ENCODE measurements at regions not wholly inside any gene's neighbourhood (a gene's known extent, or its start where the extent isn't known, plus 50 kb on each side); places are given as distances from the start of the nearest gene placed in this dataset.

DNA sequence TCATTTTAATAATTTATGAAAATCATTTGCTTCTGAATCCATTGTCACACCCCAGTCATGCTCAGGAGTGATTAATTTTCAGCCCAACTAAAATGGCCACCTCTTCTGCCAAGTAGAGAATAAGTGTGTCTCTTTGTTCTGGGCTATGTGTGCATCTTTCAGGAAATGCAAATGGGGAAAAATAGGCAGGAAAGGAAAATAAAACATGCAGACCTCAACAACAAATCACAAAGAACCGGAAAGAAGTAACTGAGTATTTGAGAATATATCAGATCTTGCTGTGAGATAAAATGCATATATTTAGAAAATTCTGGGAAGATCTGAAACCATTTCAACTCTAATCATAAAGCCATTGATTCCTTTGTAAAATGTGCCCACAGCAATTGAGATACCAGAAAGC is 763.9 kb downstream of the GALC start:
- DNase-seq = no peak

DNA sequence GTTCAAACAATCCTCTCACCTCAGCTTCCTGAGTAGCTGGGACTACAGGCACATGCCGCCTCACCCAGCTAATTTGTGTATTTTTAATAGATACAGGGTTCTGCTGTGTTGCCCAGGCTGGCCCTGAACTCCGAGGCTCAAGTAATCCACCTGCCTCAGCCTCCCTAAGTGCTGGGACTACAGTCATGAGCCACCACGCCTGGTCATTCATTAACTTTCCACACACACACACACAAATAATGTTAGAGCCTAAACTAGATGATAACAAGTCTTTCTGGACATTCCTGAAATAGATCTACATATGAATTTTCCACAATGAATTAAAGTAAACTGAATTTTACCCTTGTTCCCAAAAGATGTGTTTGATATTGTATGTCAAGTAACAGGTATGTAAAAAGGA is 776.0 kb downstream of the GALC start:
- DNase-seq = no peak

DNA sequence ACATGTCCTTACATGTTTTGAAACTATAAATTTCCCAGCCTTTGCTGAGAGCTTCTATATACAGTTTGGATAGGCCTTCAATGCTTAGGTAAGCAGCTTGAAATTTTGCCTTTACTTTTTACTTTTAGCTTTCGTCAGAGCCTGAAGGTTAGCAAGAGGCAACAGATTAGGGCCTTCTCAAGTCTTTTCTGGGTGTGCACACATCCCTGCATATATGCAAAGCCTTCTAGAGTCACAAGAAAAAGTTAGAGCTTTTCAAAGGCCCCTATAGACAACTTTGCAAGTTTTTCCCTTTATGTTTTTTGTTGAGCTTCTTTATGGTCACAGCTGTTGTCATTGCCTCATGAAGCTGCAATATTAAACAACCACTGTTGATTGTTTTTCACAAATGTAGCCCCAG is 778.4 kb downstream of the GALC start:
- no peak for DNase-seq

DNA sequence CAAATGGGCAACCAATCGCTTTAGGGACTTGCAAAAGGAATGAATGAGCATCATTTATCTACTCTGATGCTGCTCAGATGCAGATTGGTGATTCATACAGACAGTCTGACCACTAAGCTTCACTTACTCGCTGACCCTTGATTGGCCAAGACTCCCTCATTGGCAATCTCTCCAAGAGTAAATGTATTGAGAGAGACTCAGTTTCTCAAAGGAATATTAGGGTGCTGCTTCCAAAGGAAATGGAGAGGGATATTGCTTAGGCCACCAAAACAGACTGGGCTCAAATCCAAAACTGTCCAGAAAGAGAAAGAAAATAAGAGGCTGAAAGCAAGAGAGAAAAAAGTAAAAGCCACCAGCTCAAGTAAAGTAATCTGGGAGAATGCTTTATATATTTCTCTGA is 785.2 kb downstream of the GALC start:
- DNase-seq = no peak

DNA sequence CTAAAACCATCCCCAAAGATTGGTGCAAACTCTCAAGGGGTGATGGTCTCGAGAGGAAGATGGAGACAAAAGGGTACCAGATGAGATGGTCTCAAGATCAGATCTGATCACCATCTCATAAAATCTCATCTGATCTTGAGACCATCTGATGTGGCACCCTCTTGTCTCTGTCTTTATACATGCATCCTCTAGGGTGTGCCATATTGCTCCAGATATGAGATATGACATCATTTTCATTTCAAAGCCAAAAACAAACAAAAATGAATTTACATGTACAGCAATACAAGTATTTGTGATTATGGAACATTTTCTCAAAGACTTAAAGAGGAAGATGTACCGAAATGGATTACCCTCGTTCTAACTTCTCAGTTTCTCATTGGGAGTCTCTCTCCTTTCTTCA is 787.2 kb downstream of the GALC start:
- DNase-seq = no peak

DNA sequence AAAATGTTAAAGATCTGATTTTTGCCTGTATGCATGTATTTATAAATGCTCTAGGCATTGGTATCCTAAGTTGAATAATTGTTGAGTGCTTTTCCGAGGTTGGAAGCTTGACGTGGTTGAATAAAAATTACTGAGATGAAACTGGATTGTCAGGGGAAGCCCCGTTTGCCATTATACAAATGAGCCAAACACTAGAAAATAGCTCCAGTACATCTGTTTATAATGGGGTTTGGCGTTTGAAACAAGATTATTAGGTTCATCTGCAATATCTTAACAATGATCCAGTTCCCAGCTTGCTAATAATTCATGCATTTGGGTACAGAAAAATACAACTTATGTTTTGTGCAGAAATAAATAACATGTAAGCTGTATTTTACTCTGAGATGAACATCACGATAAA is 789.6 kb downstream of the GALC start:
- DNase-seq = no peak

DNA sequence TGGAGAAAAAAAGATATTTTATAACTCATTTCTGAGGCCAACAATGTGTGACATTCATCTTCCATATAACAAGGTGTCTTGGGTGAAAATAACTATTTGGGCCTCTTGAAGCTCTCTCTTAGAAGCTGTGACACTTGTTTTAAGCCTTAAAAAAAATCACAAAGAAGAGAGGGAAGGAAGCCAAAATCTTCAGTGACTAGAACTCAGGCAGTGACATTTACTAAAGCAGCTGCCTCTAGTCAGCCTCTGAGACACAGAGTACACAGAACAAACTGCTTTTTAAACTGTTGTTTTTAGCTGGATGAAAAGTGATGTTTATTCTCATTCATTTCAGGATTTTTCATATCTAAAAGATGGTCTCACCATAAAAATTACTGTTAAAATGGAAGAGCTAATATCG is 793.6 kb downstream of the GALC start:
- no peak for DNase-seq

DNA sequence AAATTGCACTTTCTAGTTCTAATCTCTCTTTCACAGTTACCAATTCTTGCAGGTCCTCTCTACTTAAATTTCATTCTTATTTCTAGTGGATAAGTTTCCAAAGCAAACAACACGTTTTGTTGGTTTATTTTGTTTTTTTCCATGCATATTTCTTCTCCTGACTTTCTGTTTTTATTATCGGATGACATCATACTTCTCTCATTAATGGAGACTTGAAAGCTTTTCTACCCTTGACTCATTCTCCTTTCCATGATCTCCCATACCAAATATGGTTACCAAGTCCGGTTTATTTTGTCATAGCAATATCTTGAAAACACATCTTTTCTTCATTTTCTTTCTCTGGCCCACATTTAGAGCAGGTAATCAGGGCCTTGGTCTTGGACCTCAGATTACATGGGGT is 796.5 kb downstream of the GALC start:
- no peak for DNase-seq

DNA sequence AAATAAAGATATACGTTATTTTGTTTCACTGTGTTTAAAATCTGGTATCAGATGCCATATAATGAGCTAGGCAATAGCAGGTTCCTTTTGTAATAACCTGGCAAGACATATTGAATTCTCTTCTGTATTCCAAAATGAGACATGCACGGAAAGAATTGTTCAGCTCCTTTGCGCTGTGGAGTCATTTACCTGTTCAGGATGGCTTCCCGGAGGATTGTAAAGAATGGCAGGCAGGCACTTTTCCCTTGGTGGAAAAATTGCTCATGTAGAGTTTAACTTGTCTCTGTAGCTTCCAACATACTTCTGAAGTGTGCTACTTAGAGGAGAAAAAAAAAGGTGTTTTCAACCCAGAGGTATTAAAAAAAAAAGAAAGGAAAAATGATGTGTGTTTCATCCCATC is 805.2 kb downstream of the GALC start:
- no peak for DNase-seq

DNA sequence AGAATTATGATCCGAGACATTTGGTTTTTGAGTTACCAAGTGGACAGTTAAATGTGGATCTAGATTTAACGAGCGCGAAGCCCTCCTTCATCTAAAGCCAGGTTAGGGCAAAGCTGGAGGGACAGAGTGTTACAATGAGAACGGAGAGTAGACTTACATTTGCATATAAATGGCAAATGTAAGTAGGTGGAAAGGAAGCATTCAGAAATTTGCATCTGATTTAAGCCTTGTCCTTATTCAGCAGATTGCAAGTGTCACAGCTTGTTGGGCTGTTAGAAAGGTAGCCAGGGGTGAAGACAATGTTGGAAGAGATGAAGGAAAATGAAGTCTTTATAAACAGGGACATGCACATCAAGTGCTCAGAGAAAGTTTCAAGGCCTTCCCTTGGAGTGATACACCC is 806.2 kb downstream of the GALC start:
- DNase-seq = no peak

DNA sequence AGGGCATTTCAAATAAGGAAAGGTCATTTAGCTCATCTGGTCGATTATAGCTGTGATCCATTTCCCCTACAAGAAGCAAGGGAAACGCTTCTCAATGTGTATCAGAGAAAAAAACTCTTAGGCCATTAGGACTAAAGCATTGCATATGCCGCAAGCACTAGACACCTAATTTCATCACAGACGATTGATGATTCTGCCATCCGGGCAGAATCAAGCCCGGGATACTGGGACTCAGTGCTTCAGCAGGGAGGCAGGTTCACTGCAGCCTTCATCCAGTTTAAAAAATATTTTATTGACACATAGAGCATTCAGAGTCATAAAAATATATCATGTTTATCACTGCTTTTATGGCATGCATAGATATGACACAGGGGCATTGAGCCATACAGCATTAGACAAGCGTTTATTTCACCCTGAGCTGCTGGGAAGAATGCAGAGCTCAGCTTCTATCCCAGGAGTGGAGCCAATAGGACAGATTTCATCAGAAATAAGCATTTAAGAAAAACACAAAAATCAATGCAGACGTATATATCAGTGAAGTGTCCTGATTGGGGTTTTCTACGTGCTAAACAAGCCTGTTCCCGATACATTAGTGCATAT is 806.9 kb downstream of the GALC start:
- no peak for DNase-seq

DNA sequence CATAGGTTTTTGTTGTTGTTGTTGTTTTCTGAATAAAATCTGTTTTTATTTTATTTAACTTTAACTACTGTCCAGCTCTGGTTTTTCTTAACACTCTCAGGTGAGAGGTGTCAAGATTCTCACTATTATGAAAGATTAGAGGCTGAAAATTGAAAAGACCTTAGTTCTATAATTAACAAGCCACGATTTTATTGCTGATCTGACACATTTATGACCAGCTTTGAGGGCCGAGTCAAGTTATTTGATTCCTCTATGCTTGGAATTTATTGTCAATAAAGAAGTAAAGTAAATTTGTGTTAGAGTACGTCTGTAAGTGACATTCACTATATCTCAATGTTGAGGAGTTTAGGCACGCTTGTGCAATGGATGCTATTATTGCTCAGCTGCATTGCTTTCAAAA is 808.8 kb downstream of the GALC start:
- DNase-seq = no peak

DNA sequence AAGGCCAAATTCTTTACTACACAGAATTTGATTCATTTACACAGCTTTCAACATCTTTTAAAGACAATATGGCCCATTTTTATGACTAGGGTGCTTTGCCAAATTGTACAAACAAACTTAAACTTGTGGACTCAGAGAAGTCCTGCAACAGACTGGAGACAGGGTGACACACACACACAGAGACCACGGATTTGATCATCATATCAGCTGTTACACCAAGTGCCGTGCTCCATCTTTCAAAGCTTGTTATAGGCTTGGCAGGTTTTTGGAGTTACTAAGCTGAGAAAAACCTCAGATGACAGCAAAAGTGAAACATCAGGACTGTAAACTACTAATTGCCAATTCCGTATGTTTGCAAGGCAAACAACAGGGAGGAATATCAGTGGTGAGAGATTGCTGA is 811.7 kb downstream of the GALC start:
- no peak for DNase-seq

DNA sequence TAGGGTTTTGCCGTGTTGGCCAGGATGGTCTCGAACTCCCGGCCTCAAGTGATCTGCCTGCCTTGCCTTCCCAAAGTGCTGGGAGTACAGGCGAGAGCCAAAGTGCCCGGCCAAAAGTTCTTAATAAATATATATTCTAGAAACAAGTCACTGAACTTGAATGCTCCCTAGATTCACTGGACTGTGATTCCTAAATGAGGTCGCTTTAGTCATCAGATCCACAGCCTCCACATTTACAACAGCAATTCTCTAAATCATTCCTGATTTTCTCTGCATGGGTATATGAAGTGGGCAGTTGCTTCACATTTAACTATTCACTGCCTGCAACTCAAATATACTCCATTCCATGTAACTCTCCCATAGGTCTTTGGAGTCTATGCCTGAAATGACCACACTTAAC is 813.0 kb downstream of the GALC start:
- no peak for DNase-seq

DNA sequence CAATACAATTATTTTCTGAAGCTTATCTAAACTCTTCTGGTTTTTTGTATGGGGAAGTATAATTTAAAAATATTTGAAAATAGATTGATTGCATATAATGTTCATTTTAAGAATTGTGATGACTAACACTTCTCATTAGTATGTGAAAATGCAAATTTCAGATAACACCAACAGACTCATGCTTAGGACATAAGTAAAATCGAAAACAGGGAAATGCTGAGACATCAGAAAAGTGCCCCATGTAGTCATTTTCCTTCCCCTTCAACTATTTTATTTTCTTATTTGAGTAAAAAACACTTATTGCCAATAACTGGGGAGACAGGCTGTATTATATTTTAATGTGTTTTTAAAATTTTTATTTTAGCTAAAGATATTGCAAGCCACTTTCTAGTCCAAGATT is 814.7 kb downstream of the GALC start:
- DNase-seq = no peak

DNA sequence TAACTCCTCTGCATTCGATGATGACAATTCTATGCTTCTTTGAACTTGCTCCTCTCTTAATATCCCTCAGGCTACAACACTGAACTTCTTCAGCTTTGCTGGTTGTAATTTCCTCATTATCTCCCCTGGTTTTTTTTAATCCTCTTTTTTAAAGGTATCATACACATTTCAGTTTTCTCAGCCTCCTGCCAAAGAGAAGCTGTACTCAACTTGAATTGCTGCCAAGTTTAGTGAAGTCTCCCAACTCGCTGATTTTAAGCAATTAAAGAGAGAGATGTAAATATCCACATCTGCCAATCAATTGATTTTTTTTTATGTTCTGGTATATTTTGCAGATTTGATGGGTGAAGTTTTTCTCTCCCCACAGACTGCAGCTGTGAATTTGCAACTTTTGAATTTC is 817.8 kb downstream of the GALC start:
- DNase-seq = peak; percentile 38

DNA sequence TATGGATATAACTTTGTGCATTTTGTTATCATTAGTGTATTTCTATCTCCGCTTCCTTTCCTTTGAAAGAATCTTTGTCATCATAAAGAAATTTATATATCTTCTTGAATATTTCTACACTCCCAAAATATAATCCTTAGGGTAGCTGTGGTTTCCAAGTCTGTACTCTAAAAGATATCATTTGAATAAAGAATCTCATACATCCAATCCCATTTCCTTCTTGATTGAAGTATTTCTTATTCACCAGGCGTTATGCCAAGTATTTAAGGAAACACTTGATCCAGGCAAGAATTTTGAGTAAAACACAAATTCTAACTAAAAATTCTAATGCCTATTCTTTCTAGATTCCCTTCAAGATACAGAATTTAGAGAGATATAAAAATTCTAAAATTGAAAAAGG is 821.8 kb downstream of the GALC start:
- DNase-seq = no peak

DNA sequence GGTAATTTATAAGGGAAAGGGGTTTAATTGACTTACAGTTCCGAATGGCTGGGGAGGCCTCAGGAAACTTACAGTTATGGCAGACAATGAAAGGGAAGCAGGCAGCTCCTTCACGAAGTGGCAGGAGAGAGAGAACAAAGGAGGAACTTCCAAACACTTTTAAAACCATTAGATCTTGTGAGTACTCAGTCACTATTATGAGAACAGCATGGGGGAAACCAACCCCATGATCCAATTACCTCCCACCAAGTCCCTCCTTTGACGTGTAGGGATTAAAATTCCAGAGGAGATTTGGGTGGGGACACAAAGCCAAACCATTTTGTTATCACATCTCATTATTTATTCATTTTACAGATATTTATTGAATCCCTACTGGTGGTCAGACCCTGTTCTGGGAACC is 822.8 kb downstream of the GALC start:
- no peak for DNase-seq

DNA sequence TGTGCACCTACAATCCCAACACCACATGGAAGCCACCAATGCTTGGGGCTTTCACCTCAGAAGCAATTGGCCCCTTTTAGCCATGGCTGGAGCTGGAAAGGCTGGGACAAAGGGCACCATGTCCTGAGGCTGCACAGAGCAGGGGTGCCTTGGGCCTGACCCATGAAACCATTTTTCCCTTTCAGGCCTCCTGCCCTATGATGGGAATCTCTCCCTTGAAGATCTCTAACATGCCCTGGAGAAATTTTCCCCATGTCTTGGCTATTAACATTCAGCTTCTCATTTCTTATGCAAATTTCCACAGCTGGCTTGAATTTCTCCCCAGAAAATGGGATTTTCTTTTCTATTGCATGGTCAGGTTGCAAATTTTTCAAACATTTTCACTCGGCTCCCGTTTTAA is 823.6 kb downstream of the GALC start:
- no peak for DNase-seq

DNA sequence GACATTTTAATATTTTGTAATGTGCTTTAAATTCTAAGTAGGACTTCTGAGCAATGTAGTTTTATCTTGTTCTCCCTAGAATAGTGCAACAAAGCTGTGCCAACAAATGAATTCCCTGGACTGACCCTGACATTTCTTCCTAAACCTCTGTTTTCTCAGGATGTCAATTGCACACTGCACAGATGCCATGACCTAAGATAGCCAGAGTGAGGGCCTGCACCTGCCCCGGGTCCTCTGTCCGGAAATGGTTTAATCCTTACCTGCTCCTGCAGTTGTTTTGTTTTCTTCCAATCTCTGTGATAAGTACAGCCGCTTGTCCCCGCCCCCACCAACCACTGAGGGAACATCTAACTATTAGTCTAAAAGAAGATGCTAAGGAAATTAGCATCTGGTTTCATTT is 831.5 kb downstream of the GALC start:
- DNase-seq = peak; percentile 67

DNA sequence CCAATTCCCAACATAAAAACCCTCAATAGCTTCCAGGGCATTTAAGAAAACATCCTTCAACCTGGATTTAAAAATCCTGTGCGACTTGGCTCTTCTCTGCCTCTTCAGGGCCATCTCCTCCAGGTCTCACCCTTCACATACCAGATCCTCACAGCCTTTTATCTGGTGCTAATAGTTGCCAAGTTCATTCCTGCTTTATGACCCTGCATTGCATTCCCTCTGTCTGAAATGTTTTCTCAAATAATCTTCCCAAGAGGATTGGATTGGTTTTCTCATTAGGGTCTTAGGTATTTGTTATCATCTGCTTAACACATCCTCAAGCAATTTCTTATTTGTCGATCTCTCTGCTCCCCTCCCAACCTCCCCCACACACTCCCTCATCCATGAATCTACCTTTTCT is 832.0 kb downstream of the GALC start:
- DNase-seq = no peak

DNA sequence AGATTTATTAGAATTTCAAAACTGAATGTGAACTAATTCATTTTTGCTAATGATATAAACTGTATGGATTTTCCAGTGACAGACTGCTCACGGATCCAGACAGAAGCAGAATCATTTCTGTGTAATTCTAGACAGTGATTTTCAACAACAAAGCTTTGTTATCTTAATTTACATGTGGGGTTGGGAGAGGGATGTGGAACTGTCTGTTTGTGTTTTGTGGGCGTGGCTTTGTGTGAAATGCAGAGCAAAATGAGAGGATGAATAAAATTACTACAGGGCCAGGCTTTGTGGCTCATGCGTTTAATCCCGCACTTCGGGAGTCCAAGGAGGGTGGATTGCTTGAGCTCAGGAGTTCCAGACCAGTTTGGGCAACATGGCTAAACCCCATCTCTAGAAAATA is 834.7 kb downstream of the GALC start:
- DNase-seq = no peak

DNA sequence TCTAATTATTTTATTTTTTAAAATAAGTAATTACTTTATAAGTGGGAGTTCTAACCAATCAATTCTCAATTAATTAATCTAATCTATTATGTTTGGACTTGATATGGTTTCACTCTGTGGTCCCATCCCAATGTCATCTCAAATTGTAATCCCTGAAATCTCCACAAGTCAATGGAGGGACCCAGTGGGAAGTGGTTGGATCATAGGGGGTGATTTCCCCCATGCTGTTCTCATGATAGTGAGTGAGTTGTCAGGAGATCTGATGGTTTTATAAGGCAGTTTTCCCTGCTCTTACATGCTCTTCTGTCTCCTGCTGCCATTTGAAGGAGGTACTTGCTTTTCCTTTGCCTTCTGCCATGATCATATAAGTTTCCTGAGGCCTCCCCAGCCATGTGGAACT is 836.1 kb downstream of the GALC start:
- no peak for DNase-seq

DNA sequence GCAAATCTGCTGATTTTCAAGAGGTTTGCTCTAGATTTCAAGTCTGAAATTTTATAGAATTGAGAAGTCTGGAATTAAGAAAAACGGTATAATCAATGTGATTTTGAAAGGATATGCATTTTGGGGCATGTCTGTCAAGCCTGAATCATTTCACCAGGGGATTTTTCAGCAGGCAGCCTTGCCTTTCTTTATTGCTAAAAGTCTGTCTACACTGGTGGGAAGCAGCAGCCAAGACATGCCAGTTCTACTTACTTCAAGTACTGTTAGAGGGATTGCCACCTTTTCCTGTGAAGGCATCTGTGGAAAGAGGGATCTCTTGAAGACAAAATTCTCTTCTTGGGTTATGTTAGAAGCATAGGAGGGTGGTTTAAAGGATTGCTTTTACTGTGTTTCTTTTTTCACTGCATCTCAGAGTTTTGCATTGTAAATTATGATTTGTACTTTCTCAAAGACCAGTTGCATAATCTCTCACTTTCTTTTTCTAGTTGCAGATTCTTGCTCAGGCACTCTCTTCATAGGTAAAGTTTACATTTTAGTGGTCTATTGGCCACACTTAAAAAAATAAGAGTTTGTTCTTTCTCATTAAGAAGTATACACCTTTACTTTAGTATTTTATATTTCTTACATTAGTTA is 837.0 kb downstream of the GALC start:
- DNase-seq = no peak

DNA sequence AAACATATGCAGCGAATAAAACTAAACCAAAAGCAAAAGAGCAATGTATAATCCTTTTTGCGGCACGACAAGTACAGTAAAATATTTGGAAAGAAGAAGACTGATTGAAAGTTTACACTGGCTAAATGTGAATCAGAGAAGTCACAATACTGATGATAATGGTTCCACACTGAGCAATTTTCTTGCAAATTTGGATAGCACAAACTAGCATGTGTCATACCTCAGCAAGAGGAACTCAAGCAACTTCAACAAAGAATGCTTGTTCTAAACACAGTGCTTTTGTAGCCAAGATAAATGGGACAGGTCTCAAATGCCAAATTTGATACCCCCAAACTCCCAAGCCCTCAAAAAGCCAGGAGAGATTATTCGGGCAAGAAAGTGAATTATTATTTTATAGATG is 839.1 kb downstream of the GALC start:
- no peak for DNase-seq

DNA sequence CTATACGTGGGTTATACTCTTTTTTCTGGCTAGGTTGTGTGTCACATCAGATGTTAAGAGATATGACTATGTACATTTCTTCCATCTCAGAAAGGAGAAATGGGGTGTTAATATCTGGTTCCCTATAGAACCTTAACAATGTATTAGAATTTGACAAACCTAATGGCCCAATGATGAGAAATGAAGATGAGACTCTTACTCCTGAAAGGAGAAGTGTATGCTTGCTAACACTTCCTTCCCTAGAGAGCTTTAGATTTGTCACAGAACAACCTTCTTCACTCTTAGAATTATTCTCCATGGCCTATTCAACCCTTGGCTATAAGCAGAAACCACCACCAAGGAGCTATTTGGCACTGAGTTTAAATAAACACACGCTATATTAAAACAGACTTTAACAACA is 839.6 kb downstream of the GALC start:
- DNase-seq = no peak

Data from NCI-H146 (cell line).